GM18873 (cell line): ENCODE measurements at regions not wholly inside any gene's neighbourhood (a gene's known extent, or its start where the extent isn't known, plus 50 kb on each side); places are given as distances from the start of the nearest gene placed in this dataset.
"Not testable (repeated sequence)": the region's sequence is repeated elsewhere in the genome, so short reads cannot be mapped to it uniquely, and the experiment has no call there.

Source experiments
- ATAC-seq: cut with Tn5 transposase; IDR thresholded peaks from one replicate; pipeline ENCODE4 v1.9.1; 2021; ENCODE audit warnings: mild to moderate bottlenecking, moderate library complexity, moderate number of reproducible peaks; ENCODE audit not compliant: unreplicated experiment, low FRiP score

DNA sequence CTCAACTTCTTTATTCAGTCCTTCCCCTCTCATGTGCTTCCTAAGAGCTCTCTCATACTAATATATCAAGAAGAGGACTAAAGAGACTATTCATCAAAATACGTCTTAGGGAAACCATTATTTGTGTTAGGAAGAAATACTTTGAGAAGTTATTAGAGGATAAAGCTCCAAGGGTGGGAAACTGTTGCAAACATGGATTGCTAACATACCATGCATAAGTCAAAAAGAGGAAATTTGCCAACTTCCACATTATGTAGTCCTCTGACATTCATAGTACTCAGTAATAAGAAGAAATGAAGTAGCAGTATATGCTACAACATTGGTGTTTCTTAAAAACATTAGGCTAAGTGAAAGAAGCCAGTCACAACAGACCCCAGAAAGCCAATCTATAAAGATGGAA is 128.8 kb upstream of the CLEC14A start:
- no peak for ATAC-seq

DNA sequence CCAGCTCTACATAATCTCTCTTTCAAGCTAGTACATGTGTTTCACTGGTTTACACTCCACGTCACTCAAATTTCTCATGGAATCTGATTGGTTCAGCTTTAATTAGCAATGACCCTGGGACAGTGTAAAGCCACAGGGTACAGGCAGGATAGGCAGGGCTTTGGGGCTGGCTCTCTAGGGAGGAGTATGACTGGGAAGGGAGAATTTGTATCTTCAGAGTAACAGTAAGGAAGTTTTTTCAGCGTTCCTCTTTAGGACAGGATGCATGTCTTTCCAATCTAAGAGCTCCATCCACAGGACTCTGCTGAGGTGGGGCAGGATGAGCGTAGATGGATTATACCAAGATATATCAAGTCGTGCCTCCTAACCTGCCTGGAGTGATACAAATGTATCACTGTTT is 112.0 kb upstream of the CLEC14A start:
- no peak for ATAC-seq

DNA sequence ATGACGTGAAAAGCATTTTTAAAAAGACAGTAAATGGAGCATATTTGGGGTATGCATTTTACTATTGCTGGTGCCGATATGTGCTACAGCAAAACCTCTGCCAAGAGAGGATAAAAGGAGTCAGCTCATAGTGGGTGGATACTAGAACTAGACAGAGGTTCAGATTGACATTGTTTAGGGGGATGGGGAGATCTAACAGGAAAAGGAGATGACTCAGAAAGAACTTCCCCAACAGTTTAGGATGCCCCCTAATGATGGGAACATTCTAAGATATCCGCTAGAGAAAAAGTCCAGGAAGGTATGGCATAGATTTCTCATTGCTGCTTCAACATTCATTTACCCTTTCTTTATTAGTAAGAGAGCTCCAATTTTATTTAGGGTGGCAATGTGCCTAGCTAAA is 110.5 kb upstream of the CLEC14A start:
- ATAC-seq: no peak

DNA sequence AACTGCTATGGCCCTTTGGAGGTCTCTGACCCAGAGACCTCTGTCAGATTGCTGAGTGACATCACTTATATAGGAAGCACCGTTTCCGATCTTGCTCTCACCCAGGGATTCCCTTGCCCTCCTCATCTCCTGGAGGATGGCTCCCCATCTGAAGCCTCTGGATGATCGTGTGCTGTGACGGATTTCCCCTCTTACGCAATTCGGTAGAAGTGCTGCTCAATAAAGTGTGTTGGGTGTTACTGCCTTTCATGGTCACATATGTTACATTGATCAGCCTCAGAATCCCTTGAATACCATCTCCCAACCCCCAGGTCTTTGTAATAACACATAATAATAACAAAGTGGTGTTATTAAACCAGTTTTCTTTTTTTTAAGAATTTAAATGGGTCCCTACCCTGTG is 107.3 kb upstream of the CLEC14A start:
- no peak for ATAC-seq

DNA sequence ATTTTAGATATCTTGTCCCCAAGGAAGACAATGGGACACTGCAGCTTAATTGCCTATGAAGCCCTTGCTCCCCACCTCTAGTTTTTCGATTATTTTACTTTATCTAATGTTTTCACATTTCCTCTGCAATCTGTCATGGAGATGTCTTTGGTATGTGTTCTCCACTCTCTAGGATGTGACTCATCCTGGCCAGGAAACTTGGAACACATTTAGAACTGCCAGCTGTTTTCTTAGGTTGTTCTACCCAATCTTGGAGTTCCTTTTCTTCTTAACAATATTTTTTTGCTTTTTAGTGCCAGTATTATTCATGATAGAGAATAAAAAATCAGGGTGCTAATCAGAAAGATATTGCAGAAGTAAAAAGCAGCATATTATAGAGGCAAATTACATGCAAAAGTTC is 101.7 kb upstream of the CLEC14A start:
- no peak for ATAC-seq

DNA sequence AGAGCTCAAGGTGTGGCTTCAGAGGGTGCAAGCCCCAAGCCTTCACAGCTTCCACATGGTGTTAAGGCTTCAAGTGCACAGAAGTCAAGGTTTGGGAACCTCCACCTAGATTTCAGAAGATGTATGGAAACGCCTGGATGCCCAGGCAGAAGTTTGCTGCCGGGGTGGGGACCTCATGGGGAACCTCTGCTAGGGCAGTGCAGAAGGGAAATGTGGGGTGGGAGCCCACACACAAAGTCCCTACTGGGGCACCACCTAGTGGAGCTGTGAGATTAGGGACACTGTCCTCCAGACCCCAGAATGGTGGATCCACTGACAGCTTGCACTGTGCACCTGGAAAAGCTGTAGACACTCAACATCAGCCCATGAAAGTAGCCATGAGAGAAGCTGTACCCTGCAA is 99.6 kb upstream of the CLEC14A start:
- not testable (repeated sequence) for ATAC-seq

DNA sequence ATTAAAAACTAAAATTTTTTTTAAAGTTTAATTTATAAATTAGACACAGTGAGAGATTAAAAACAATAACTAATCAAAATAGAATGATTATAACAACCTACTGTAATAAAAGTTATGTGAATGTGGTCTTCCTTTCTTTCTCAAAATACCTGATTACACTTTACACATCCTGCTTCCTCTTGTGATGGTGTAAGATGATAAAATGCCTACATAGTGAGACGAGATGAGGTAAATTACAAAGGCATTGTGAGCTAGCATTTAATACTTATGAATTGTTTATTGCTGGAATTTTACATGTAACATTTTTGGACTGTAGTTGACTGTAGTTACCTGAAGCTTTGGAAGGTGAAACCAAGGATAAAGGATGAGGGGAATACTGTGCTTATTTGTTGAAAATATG is 94.2 kb upstream of the CLEC14A start:
- ATAC-seq: no peak

DNA sequence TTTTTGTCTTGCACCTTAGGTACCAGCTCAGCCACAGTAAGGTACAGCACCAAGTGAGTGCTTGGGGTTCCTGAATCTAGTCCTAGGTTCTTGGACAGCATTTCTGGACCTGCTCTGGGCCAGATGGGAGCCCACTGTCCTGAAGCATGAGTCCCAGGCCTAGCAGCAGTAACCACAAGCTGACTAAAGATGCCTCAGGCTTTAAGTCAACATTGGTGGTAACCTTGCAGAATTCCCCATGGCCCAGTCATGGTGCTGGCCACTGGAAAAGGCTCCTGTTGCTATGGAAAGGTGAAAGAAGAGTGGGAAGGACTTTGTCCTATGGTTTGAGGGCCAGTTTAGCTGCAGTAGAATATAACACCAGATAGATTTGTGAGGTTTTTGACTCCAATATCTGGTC is 86.9 kb upstream of the CLEC14A start:
- ATAC-seq: no peak

DNA sequence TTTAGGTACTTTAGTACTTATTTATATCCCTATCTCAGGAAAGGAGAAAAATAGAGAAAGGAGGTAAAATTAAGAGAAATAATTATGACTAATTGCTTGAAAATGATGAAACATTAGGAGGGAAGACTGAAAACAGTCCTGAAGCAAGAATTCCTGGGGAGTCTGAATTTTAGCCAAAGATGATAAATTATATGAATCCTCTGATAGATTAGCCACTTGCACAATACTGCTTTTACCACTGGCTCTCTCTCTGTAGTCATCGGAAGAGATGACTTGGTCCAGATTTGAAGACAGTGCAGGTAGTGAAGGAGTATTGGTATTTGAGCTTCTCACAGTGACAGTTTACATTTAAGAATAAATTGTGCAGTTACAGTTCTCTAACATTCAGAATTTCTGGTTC is 83.8 kb upstream of the CLEC14A start:
- ATAC-seq: no peak

DNA sequence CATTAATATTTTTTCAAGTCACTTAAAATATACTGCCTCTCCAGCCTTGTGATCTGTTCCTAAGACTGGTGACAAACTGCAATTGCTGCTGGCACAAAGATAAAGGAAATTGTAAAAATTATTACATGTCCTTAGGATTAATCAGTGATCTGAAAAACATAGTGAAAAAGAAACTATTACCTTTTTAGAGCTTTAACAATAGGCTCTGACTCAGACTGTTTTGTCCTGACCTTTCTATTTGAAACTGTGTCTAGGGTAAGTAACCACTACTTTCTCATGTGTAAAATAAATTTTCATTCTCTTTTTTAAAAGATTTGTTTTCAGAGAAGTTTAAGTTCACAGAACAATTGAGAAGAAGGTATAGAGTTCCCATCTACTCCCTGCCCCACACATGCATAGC is 80.4 kb upstream of the CLEC14A start:
- no peak for ATAC-seq

DNA sequence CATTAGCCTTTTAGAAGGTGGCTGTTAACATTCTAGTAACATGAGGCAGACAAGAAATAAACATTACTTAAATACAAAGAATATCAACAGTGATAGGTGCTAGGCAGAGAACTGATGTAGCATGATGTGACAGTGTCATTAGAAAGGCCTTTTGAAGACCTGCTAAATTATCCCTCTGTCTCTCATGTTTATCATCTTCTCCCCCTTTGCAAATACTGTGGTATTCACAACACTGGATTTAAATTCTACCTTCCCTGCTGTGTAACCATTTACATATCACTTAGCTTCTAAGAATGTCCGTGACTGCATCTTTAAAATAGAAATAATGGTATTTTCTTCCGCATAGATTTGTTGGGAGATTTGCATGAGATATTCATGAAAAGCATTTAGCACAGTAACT is 74.4 kb upstream of the CLEC14A start:
- ATAC-seq: no peak

DNA sequence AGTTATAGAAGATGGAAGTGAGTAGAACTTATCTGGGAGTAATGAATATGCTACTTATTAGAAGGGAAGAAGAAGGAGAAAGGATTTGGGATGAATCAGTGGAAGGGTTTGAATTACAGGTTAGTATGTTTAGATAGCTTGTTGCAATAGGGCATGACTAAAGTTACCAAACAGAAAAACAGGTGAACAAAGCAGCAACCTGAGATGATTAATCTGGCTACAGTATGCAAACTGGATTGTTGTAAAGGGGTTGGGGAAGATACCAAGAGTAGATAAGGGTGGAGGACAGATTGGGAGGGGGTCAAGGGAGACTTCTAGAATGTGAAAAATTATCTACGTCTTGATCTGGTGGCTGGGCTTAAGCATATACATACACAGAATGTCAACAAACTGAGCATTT is 73.4 kb upstream of the CLEC14A start:
- ATAC-seq: no peak

DNA sequence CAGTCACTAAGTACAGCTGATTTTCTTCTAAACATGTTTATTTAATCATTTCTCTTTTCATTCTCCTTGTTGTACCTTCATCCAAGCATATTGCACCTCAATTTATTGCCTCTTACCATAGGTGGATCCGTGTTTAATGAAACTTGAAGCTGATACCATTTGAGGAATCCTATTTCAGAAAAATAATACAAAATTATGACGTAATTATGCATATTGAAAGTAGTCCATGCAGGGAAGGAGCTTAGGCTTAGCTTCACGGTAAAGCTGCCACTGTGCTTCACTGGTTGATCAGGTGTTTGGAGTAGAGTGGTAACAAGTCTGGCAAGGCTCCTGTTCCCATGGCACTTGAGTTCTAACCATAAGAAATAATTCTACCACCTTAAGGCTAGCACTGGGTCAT is 61.0 kb upstream of the CLEC14A start:
- ATAC-seq: no peak

DNA sequence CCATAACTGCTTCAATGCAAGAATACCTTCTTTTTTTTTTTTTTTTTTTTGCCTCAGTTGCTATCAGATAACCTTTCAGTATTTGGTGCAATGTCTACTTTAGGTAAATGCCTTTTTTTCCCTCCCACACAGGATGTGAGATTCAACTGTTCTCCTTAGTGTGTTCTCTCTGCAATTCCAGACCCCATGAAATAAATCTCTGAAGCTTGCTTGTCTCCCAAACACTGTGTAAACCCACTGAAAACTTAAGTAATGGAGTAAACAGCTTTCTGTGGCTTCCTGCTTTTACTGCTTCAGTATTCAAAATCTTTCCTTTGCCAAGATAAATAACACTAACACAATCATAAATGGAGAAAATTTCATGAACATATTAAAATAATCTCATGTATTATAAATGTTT is 55.8 kb upstream of the CLEC14A start:
- ATAC-seq: no peak

DNA sequence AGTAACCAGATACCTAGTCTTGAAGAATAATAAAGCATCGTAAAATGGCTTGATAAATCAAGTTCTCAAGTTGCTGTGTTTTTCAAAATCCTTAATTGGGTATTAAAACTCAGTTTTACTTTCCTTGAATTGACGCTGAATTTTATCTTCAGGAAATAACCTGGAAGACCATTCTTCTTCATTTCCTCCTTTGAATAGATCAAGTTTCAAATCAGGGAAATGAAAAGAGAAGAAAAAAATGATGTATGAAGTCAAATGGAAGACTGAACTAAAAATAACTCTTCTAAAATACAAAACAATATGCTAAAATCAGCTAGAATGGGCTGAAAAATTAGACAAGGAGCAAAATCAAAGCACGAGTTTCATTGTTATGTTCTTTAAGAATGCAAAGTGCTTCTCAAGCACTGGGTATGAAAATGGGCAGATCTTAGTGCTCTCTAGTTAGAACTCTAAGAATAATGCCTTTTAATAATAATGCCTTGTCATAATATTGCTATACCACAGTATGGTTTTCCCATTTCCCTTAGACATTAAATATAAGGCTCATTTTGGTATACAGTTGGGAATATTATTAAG is 54.6 kb upstream of the CLEC14A start:
- no peak for ATAC-seq

DNA sequence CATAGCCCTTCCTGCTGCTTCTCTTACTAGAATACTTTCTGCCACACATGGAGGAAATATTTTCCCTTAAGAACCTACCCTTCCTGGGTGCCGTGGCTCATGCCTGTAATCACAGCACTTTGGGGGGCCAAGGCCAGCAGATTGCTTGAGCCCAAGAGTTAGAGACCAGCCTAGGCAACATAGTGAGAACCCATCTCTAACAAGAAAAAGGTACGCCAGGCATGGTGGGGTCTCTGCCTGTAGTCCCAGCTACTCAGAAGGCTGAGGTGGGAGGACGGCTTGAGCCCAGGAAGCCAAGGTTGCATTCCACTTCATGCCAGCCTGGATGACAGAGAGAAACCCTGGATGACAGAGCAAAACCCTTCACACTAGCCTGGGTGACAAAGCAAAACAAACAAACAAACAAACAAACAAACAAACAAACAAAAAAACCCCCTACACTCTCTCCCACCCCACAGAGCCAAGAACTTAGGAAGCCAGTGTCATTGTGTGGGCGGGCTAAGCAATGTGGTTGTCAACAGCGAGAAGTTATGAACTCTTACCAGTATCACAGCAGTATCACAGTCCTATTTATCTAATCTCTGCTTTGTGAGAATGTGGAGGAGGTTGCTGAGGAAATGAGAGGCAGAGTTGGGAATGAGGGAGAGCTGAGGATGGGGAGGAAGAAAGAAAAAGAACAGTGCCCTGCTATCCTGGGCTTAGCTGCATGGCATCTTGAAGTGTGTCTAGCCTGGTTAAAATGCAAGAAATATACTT is 53.8 kb upstream of the CLEC14A start:
- ATAC-seq: no peak
